Sigmoid colon (tissue), 6 donors: ENCODE measurements at regions not wholly inside any gene's neighbourhood (a gene's known extent, or its start where the extent isn't known, plus 50 kb on each side); places are given as distances from the start of the nearest gene placed in this dataset.

ENCODE experiments used
- DNase-seq: peaks from one replicate; pipeline ENCODE4 v3.0.0-alpha.2; 2019
- H3K27ac ChIP-seq, 4 donors: fragments of 200-600 bp; sonication (generic); one replicate each; pipeline ENCODE4 v1.5.1; 2016 to 2019; ENCODE audit warnings: mild to moderate bottlenecking in 1 of 4
- H3K27me3 ChIP-seq, 3 donors: fragments of 200-600 bp; sonication (generic); one replicate each; pipeline ENCODE4 v1.5.1; 2019; ENCODE audit warnings: mild to moderate bottlenecking in 1 of 3
- H3K36me3 ChIP-seq, 4 donors: fragments of 200-600 bp; sonication (generic); one replicate each; pipeline ENCODE4 v1.5.1; 2016 to 2019
- H3K4me1 ChIP-seq, 4 donors: fragments of 200-600 bp; sonication (generic); one replicate each; pipeline ENCODE4 v1.5.1; 2017 to 2019
- H3K4me3 ChIP-seq, 4 donors: fragments of 200-600 bp; sonication (generic); one replicate each; pipeline ENCODE4 v1.5.1; 2017 to 2019; ENCODE audit warnings: mild to moderate bottlenecking in 2 of 4, moderate library complexity in 1 of 4
- H3K9me3 ChIP-seq, 4 donors: fragments of 200-600 bp in 3 of 4; sonication (generic) in 3 of 4; one replicate each; pipeline versions ENCODE4 v1.5.1 to v1.6.1; 2013 to 2019
- CTCF ChIP-seq, 4 experiments: fragments of 450-650 bp in 3 of 4; fragments of 200-600 bp in 1 of 4; IDR thresholded peaks; one replicate each; pipeline ENCODE4 v1.5.1; 2016 to 2019; ENCODE audit warnings: antibody characterized with exemption in 4 of 4, mild to moderate bottlenecking in 3 of 4, moderate library complexity in 2 of 4
- EP300 ChIP-seq, 4 donors: sonication (generic); formaldehyde crosslinking; IDR thresholded peaks; one replicate each; pipeline ENCODE4 v1.6.1; 2017; ENCODE audit warnings: antibody characterized with exemption in 4 of 4
- POLR2A ChIP-seq, 2 donors: fragments of 450-650 bp; IDR thresholded peaks; one replicate each; pipeline ENCODE4 v1.6.1; 2016; ENCODE audit warnings: antibody characterized with exemption in 2 of 2, mild to moderate bottlenecking in 2 of 2, moderate library complexity in 2 of 2
- POLR2AphosphoS5 ChIP-seq, 4 donors: sonication (generic); formaldehyde crosslinking; IDR thresholded peaks; one replicate each; pipeline ENCODE4 v1.6.1; 2017; ENCODE audit warnings: antibody characterized with exemption in 4 of 4
- WGBS, 2 donors: extraction: QIAGEN DNeasy Blood & Tissue Kit; methylation state at CpG; one replicate each; pipeline ENCODE4 v1.1.7; 2013; 5-methylcytosine and 5-hydroxymethylcytosine counted together
- intact Hi-C: fragments of 100-400 bp; cut with DNase I; formaldehyde crosslinking; loops from one replicate; pipeline ENCODE4 v1.15.1; 2023
- donor health status: healthy with polysubstance abuse.
- donor health status: healthy.

- 45 to 54% methylated on average over 1 of the region's 1 CpG for WGBS, 2 donors
- TF ChIP-seq EP300 (IDR thresholded peaks at IDR 0.05) (no peak), CTCF (IDR thresholded peaks at IDR 0.05) (no peak), POLR2A (IDR thresholded peaks at IDR 0.05) (no peak), POLR2AphosphoS5 (IDR thresholded peaks at IDR 0.05) (no peak)
- intact Hi-C loops: no loop called here
- H3K27ac ChIP-seq: no peak overlapping the region
- DNase-seq: no peak
- no peaks in the 10 kb centered on the region for H3K27me3 ChIP-seq
- no peak overlapping the region for H3K4me3 ChIP-seq
- no peaks in the 10 kb centered on the region for H3K4me1 ChIP-seq
- no peaks in the 10 kb centered on the region for H3K36me3 ChIP-seq
- H3K9me3 ChIP-seq: peaks cover 0 to 4% (median 0%) of the 10 kb centered on the region in 4 donors
Measured at GRCh38 chr3:105970283-105970682, 101.5 kb upstream of the CBLB start.

GRCh38 chr3:105972069-105972468 is 103.3 kb upstream of the CBLB start:
- no peaks in the 10 kb centered on the region for H3K36me3 ChIP-seq
- H3K27me3 ChIP-seq: no peaks in the 10 kb centered on the region
- peaks cover 0 to 4% (median 0%) of the 10 kb centered on the region in 4 donors for H3K9me3 ChIP-seq
- TF ChIP-seq EP300 (IDR thresholded peaks at IDR 0.05) (no peak), POLR2A (IDR thresholded peaks at IDR 0.05) (no peak), POLR2AphosphoS5 (IDR thresholded peaks at IDR 0.05) (no peak)
- H3K4me1 ChIP-seq: peaks cover 0 to 6% (median 0%) of the 10 kb centered on the region in 4 donors
- H3K27ac ChIP-seq: no peak overlapping the region
- no peak overlapping the region for H3K4me3 ChIP-seq
- WGBS, 2 donors: 0 to 1% methylated on average over 1 of the region's 1 CpG
- intact Hi-C loops: no loop called here
- no peak for DNase-seq

- WGBS, 2 donors: 87 to 91% methylated on average over 2 of the region's 2 CpGs
Measured at GRCh38 chr3:105974381-105974780, 105.6 kb upstream of the CBLB start.

GRCh38 chr3:105976196-105976595 is 107.4 kb upstream of the CBLB start:
- intact Hi-C loops: no loop called here

More at GRCh38 chr3:105974381-105974780, 105.6 kb upstream of the CBLB start:
- H3K4me3 ChIP-seq: no peak overlapping the region
- no peak overlapping the region for H3K27ac ChIP-seq
- H3K4me1 ChIP-seq: peaks cover 0 to 6% (median 0%) of the 10 kb centered on the region in 4 donors
- H3K9me3 ChIP-seq: peaks cover 0 to 4% (median 0%) of the 10 kb centered on the region in 4 donors
- no peak for DNase-seq
- intact Hi-C loops: no loop called here
- TF ChIP-seq POLR2AphosphoS5 (IDR thresholded peaks at IDR 0.05) (no peak), POLR2A (IDR thresholded peaks at IDR 0.05) (no peak), CTCF (IDR thresholded peaks at IDR 0.05) (no peak), EP300 (IDR thresholded peaks at IDR 0.05) (no peak)
- no peaks in the 10 kb centered on the region for H3K27me3 ChIP-seq
- H3K36me3 ChIP-seq: no peaks in the 10 kb centered on the region

GRCh38 chr3:105979961-105980360 is 111.1 kb upstream of the CBLB start:
- Histone ChIP-seq H3K4me1 (peaks cover 0 to 6% (median 0%) of the 10 kb centered on the region in 4 donors), H3K9me3 (no peaks in the 10 kb centered on the region), H3K27ac (no peak overlapping the region), H3K4me3 (no peak overlapping the region), H3K27me3 (no peaks in the 10 kb centered on the region), H3K36me3 (no peaks in the 10 kb centered on the region)
- DNase-seq: no peak
- TF ChIP-seq EP300 (IDR thresholded peaks at IDR 0.05) (no peak), POLR2A (IDR thresholded peaks at IDR 0.05) (no peak), CTCF (IDR thresholded peaks at IDR 0.05) (no peak), POLR2AphosphoS5 (IDR thresholded peaks at IDR 0.05) (no peak)
- intact Hi-C loops: no loop called here
- 64 to 79% methylated on average over 3 of the region's 3 CpGs for WGBS, 2 donors

More at GRCh38 chr3:105976196-105976595, 107.4 kb upstream of the CBLB start:
- no peak for TF ChIP-seq POLR2AphosphoS5 (IDR thresholded peaks at IDR 0.05)
- TF ChIP-seq EP300 (IDR thresholded peaks at IDR 0.05): no peak
- TF ChIP-seq CTCF (IDR thresholded peaks at IDR 0.05): no peak
- TF ChIP-seq POLR2A (IDR thresholded peaks at IDR 0.05): no peak
- Histone ChIP-seq H3K27ac (no peak overlapping the region), H3K4me1 (peaks cover 0 to 6% (median 0%) of the 10 kb centered on the region in 4 donors), H3K9me3 (peaks cover 0 to 4% (median 0%) of the 10 kb centered on the region in 4 donors), H3K36me3 (no peaks in the 10 kb centered on the region), H3K4me3 (no peak overlapping the region), H3K27me3 (no peaks in the 10 kb centered on the region)
- no peak for DNase-seq
- 83 to 84% methylated on average over 2 of the region's 2 CpGs for WGBS, 2 donors
